Upper lobe of left lung (tissue), 4 donors: ENCODE measurements at regions not wholly inside any gene's neighbourhood (a gene's known extent, or its start where the extent isn't known, plus 50 kb on each side); places are given as distances from the start of the nearest gene placed in this dataset.

Experiments used
- CTCF ChIP-seq, 6 experiments: fragments of 450-650 bp in 4 of 6; fragments of 200-600 bp in 2 of 6; sonication (generic) in 2 of 6; IDR thresholded peaks; one replicate each; pipeline ENCODE4 v1.5.1; 2016 to 2019; ENCODE audit warnings: antibody characterized with exemption in 6 of 6
- POLR2A ChIP-seq, 4 donors: fragments of 450-650 bp; IDR thresholded peaks; one replicate each; pipeline ENCODE4 v1.5.1; 2016 to 2017; ENCODE audit warnings: antibody characterized with exemption in 4 of 4, mild to moderate bottlenecking in 2 of 4
- POLR2AphosphoS5 ChIP-seq, 2 donors: sonication (generic); formaldehyde crosslinking; IDR thresholded peaks; one replicate each; pipeline ENCODE4 v1.5.1; 2017; ENCODE audit warnings: antibody characterized with exemption in 2 of 2

- TF ChIP-seq POLR2A (IDR thresholded peaks at IDR 0.05) (no peak), CTCF (IDR thresholded peaks at IDR 0.05) (no peak), POLR2AphosphoS5 (IDR thresholded peaks at IDR 0.05) (no peak)
Observed at GRCh38 chr13:79237981-79238380, 168.1 kb downstream of the RBM26 start.
